ENCODE measurements at regions not wholly inside any gene's neighbourhood (a gene's known extent, or its start where the extent isn't known, plus 50 kb on each side); places are given as distances from the start of the nearest gene placed in this dataset.

DNA sequence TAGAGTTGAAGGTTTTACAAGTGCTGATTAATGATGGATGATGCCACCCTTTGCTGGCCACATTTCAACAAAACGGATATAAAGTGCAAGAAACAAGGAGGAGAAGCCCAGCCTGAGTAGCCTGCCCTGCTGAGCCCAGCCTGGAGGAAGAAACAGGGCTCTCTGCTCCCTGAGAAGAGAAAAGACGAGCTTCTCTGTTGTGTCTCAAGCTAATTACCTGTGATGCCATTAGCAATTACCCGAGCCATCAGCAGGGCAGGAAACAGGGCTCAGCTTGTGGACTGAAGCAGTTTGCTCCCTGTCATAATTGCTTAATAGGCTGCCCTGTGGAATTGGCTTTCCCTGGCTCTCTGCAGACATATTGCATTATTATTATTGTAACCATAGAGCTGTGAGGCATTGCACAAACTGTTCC, 709.3 kb upstream of the AUTS2 start:
- TF ChIP-seq, protein P1, sequence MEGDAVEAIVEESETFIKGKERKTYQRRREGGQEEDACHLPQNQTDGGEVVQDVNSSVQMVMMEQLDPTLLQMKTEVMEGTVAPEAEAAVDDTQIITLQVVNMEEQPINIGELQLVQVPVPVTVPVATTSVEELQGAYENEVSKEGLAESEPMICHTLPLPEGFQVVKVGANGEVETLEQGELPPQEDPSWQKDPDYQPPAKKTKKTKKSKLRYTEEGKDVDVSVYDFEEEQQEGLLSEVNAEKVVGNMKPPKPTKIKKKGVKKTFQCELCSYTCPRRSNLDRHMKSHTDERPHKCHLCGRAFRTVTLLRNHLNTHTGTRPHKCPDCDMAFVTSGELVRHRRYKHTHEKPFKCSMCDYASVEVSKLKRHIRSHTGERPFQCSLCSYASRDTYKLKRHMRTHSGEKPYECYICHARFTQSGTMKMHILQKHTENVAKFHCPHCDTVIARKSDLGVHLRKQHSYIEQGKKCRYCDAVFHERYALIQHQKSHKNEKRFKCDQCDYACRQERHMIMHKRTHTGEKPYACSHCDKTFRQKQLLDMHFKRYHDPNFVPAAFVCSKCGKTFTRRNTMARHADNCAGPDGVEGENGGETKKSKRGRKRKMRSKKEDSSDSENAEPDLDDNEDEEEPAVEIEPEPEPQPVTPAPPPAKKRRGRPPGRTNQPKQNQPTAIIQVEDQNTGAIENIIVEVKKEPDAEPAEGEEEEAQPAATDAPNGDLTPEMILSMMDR (conservative IDR thresholded peaks at IDR 0.05; ENCODE audit: low read depth, low read length), result no peak
- no peak for TF ChIP-seq EZH2phosphoT487 (IDR thresholded peaks at IDR 0.05; ENCODE audit: borderline replicate concordance, low read length)
- TF ChIP-seq EZH2 (IDR thresholded peaks at IDR 0.05; ENCODE audit: low read length, unreplicated experiment), result no peak
